Left cardiac atrium (tissue), 4 donors: ENCODE measurements at regions not wholly inside any gene's neighbourhood (a gene's known extent, or its start where the extent isn't known, plus 50 kb on each side); places are given as distances from the start of the nearest gene placed in this dataset.

Experiments
- ATAC-seq, 2 donors: fragments of 200-7000 bp; cut with Tn5 transposase; one replicate each; pipeline ENCODE4 v1.9.1; 2020; ENCODE audit warnings: mild to moderate bottlenecking in 2 of 2, moderate library complexity in 2 of 2
- DNase-seq: peaks from one replicate; pipeline ENCODE4 v3.0.0-alpha.2; 2020
- intact Hi-C, 2 donors: fragments of 100-400 bp; cut with DNase I; formaldehyde crosslinking; loops; one replicate each; pipeline versions ENCODE4 v1.14.1 to v1.15.1; 2022 to 2023
- donor health status: DM: no; HTN: yes; CAD: no.
- donor health status: DM: no; HTN: yes; CAD: no; lungs with severe emphysema.
- donor health status: DM: yes; HTN: yes; CAD: no.
- donor health status: Dilated cardiomyopathy.

GRCh38 chr2:12987246-12987645 lies 270.5 kb downstream of the TRIB2 start:
- DNase-seq: no peak
- no peak for ATAC-seq
- intact Hi-C loops: no loop called here

GRCh38 chr2:12988279-12988678 lies 271.5 kb downstream of the TRIB2 start:
- intact Hi-C loops: no loop called here
- DNase-seq (no peak), ATAC-seq (no peak)

GRCh38 chr2:12990523-12990922 lies 273.8 kb downstream of the TRIB2 start:
- intact Hi-C loops: no loop called here
- ATAC-seq: no peak

GRCh38 chr2:12998685-12999084 lies 281.9 kb downstream of the TRIB2 start:
- ATAC-seq (no peak), DNase-seq (no peak)
- intact Hi-C loops: no loop called here

More at GRCh38 chr2:12990523-12990922, 273.8 kb downstream of the TRIB2 start:
- DNase-seq: no peak

- DNase-seq: peak; percentile 49
- ATAC-seq: peak; percentile 38 to 83
- intact Hi-C loops: loop anchor here (5.0 to 10.0 kb wide), 3 partner anchors 64 to 1176 kb away; no protein-coding TSS in a partner anchor
Observed at GRCh38 chr2:13000664-13001363, 284.1 kb downstream of the TRIB2 start.

- DNase-seq: no peak
- intact Hi-C loops: loop anchor here (5.0 to 10.0 kb wide), 3 partner anchors 64 to 1177 kb away; no protein-coding TSS in a partner anchor
- ATAC-seq: no peak
Observed at GRCh38 chr2:13001408-13001807, 284.7 kb downstream of the TRIB2 start.

GRCh38 chr2:13002536-13003331 lies 286.0 kb downstream of the TRIB2 start:
- DNase-seq (no peak), ATAC-seq (no peak)
- intact Hi-C loops: loop anchor here (5.0 to 10.0 kb wide), 3 partner anchors 65 to 1178 kb away; no protein-coding TSS in a partner anchor

- DNase-seq (no peak), ATAC-seq (no peak)
- intact Hi-C loops: loop anchor here (5.0 to 10.0 kb wide), 3 partner anchors 66 to 1179 kb away; no protein-coding TSS in a partner anchor
Observed at GRCh38 chr2:13003500-13003899, 286.8 kb downstream of the TRIB2 start.

GRCh38 chr2:13005048-13005447 lies 288.3 kb downstream of the TRIB2 start:
- ATAC-seq (no peak), DNase-seq (no peak)
- intact Hi-C loops: loop anchor here in 1 of 2 donors (5.0 to 10.0 kb wide), 3 partner anchors 838 to 1180 kb away; no protein-coding TSS in a partner anchor

- intact Hi-C loops: loop anchor here (2.0 to 10.0 kb wide), 6 partner anchors 289 to 1181 kb away; partner anchors contain the start of gene TRIB2 (in 1 of the 2)
- DNase-seq (peak; percentile 25), ATAC-seq (peak in 1 of 2 donors; percentile 59)
Observed at GRCh38 chr2:13005761-13006335, 289.1 kb downstream of the TRIB2 start.

- DNase-seq (no peak), ATAC-seq (peak in 1 of 2 donors; percentile 41)
- intact Hi-C loops: loop anchor here (2.0 to 10.0 kb wide), 6 partner anchors 290 to 1182 kb away; partner anchors contain the start of gene TRIB2 (in 1 of the 2)
Observed at GRCh38 chr2:13006426-13006825, 289.7 kb downstream of the TRIB2 start.

- intact Hi-C loops: loop anchor here (2.0 to 10.0 kb wide), 6 partner anchors 290 to 1182 kb away; partner anchors contain the start of gene TRIB2 (in 1 of the 2)
- DNase-seq: peak; percentile 51
- ATAC-seq: peak; percentile 92 to 94
Observed at GRCh38 chr2:13006829-13007717, 290.3 kb downstream of the TRIB2 start.

- no peak for ATAC-seq
- intact Hi-C loops: loop anchor here in 1 of 2 donors (5.0 to 10.0 kb wide), 3 partner anchors 842 to 1184 kb away; no protein-coding TSS in a partner anchor
- no peak for DNase-seq
Observed at GRCh38 chr2:13009027-13009642, 292.4 kb downstream of the TRIB2 start.

GRCh38 chr2:13010283-13010682 lies 293.5 kb downstream of the TRIB2 start:
- ATAC-seq: no peak
- no peak for DNase-seq
- intact Hi-C loops: no loop called here

GRCh38 chr2:13014783-13015182 lies 298.0 kb downstream of the TRIB2 start:
- intact Hi-C loops: no loop called here
- ATAC-seq (no peak), DNase-seq (no peak)

GRCh38 chr2:13015532-13016320 lies 299.0 kb downstream of the TRIB2 start:
- ATAC-seq (no peak), DNase-seq (no peak)
- intact Hi-C loops: no loop called here

GRCh38 chr2:13018490-13018889 lies 301.8 kb downstream of the TRIB2 start:
- intact Hi-C loops: no loop called here
- no peak for ATAC-seq
- DNase-seq: no peak
